ENCODE measurements at regions not wholly inside any gene's neighbourhood (a gene's known extent, or its start where the extent isn't known, plus 50 kb on each side); places are given as distances from the start of the nearest gene placed in this dataset.

GRCh38 chr18:25927830-25928229 lies 162.6 kb downstream of the SS18 start:
- H3K4me1 Mint-ChIP-seq: no peaks in the 10 kb centered on the region
- ATAC-seq (no peak), DNase-seq (ENCODE audit: low spot score) (no peak)
- Histone ChIP-seq H2AFZ (no peak overlapping the region), H3F3A (replicated peaks; ENCODE audit: low read depth) (no peaks in the 10 kb centered on the region), H3K4me1 (ENCODE audit: insufficient read depth) (no peaks in the 10 kb centered on the region), H3K4me2 (no peak overlapping the region), H3K79me2 (replicated peaks; ENCODE audit: insufficient read depth) (no peaks in the 10 kb centered on the region), H3K27ac (ENCODE audit: low read depth) (no peak overlapping the region), H3K9me2 (ENCODE audit: insufficient read depth) (no peaks in the 10 kb centered on the region; the same call in 1 of the 2 replicates), H3K27me3 (ENCODE audit: insufficient read depth) (no peaks in the 10 kb centered on the region), H3K4me3 (no peak overlapping the region), H3K36me3 (ENCODE audit: insufficient read depth) (no peaks in the 10 kb centered on the region), H4K20me1 (replicated peaks; ENCODE audit: insufficient read depth) (no peaks in the 10 kb centered on the region)
- H3K4me3 Mint-ChIP-seq: no peak overlapping the region
- no peaks in the 10 kb centered on the region; the same call in 2 of the 3 replicates for H3K36me3 Mint-ChIP-seq (ENCODE audit: low read depth)
- no peak for TF ChIP-seq CTCF (conservative IDR thresholded peaks at IDR 0.05; ENCODE audit: low read depth in 2 of 2)
- TF ChIP-seq JUNB (IDR thresholded peaks at IDR 0.05; ENCODE audit: unreplicated experiment): no peak
- TF ChIP-seq ZNF462 (CRISPR knock-in tag; IDR thresholded peaks at IDR 0.05): no peak
- TF ChIP-seq NANOG (IDR thresholded peaks at IDR 0.05; ENCODE audit: borderline replicate concordance): no peak
- no peak for TF ChIP-seq ZNF331 (CRISPR knock-in tag; IDR thresholded peaks at IDR 0.05; ENCODE audit: low read depth)
- TF ChIP-seq POLR2AphosphoS5 (IDR thresholded peaks at IDR 0.05; ENCODE audit: low read depth): no peak
- TF ChIP-seq CREB1 (CRISPR knock-in tag; IDR thresholded peaks at IDR 0.05; ENCODE audit: low read depth): no peak
- no peak for TF ChIP-seq ZNF114 (CRISPR knock-in tag; IDR thresholded peaks at IDR 0.05)
- no peak for TF ChIP-seq STAT1 (IDR thresholded peaks at IDR 0.05; ENCODE audit: unreplicated experiment)
- TF ChIP-seq ETS1 (IDR thresholded peaks at IDR 0.05): no peak
- TF ChIP-seq EZH2 (IDR thresholded peaks at IDR 0.05; ENCODE audit: low read depth, unreplicated experiment): no peak
- TF ChIP-seq EZH2phosphoT487 (IDR thresholded peaks at IDR 0.05; ENCODE audit: unreplicated experiment): no peak
- no peak for TF ChIP-seq REST (IDR thresholded peaks at IDR 0.05; ENCODE audit: unreplicated experiment)
- H3K27me3 Mint-ChIP-seq (ENCODE audit: insufficient read depth, low read depth, poor library complexity): no peaks in the 10 kb centered on the region
- peaks cover 3% of the 10 kb centered on the region; the same call in 2 of the 3 replicates for H3K9me3 Mint-ChIP-seq
- no peak overlapping the region for H3K27ac Mint-ChIP-seq

Data from GM23338 (cell line).